ENCODE measurements at regions not wholly inside any gene's neighbourhood (a gene's known extent, or its start where the extent isn't known, plus 50 kb on each side); places are given as distances from the start of the nearest gene placed in this dataset.

DNA sequence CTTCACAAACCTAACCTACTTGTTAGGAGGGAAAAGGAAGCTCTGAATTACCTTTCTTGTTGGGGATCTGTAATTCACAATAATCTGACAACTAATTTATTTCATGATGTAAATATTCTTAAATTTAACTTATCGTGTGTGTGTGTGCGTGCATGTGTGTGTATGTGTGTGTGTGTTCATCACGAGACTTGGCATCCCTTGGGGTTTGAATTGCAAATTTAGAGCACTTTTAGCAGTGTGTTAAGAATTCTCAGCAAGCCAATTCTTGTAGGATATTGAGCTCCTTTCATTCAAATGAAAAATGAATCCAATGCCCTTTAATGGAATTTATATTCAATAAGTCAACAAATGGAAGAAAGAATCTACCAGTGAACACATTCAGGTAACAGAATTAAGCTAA is 85.9 kb upstream of the C3orf80 start:
- Histone ChIP-seq H3K36me3 (ENCODE audit: insufficient read depth, low read length) (no peaks in the 10 kb centered on the region), H4K20me1 (ENCODE audit: insufficient read depth, low read length) (no peaks in the 10 kb centered on the region), H3K4me3 (ENCODE audit: insufficient read depth, low read depth, low read length) (no peak overlapping the region), H3K4me2 (ENCODE audit: low read length) (no peak overlapping the region), H3K4me1 (ENCODE audit: insufficient read depth, low read length) (no peaks in the 10 kb centered on the region), H3K79me2 (ENCODE audit: insufficient read depth, low read length) (no peaks in the 10 kb centered on the region), H3K27me3 (ENCODE audit: insufficient read depth, low read length) (peaks cover 2% of the 10 kb centered on the region), H2AFZ (ENCODE audit: low read depth, low read length) (no peak overlapping the region), H3K9me3 (ENCODE audit: insufficient read depth, low read depth, low read length) (peaks cover 2% of the 10 kb centered on the region), H3K9ac (ENCODE audit: low read length) (no peak overlapping the region), H3K27ac (ENCODE audit: low read depth, low read length) (no peak overlapping the region)
- no peak for DNase-seq (ENCODE audit: low read depth)
- no peak for FAIRE-seq
- TF ChIP-seq, protein P1, sequence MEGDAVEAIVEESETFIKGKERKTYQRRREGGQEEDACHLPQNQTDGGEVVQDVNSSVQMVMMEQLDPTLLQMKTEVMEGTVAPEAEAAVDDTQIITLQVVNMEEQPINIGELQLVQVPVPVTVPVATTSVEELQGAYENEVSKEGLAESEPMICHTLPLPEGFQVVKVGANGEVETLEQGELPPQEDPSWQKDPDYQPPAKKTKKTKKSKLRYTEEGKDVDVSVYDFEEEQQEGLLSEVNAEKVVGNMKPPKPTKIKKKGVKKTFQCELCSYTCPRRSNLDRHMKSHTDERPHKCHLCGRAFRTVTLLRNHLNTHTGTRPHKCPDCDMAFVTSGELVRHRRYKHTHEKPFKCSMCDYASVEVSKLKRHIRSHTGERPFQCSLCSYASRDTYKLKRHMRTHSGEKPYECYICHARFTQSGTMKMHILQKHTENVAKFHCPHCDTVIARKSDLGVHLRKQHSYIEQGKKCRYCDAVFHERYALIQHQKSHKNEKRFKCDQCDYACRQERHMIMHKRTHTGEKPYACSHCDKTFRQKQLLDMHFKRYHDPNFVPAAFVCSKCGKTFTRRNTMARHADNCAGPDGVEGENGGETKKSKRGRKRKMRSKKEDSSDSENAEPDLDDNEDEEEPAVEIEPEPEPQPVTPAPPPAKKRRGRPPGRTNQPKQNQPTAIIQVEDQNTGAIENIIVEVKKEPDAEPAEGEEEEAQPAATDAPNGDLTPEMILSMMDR (IDR thresholded peaks at IDR 0.05; ENCODE audit: insufficient read depth, low read depth, low read length), result no peak
- no peak for TF ChIP-seq EZH2 (IDR thresholded peaks at IDR 0.05; ENCODE audit: insufficient read depth, low read length)
- no peaks in the 10 kb centered on the region for H3K27me3 Mint-ChIP-seq (ENCODE audit: low read depth, unreplicated experiment)
- no peak overlapping the region for H3K27ac Mint-ChIP-seq (ENCODE audit: unreplicated experiment)
- H3K9me3 Mint-ChIP-seq (ENCODE audit: unreplicated experiment), result peaks cover 8% of the 10 kb centered on the region
- H3K4me3 Mint-ChIP-seq (ENCODE audit: unreplicated experiment), result no peak overlapping the region
- no peaks in the 10 kb centered on the region for H3K36me3 Mint-ChIP-seq (ENCODE audit: low read depth, unreplicated experiment)
- H3K4me1 Mint-ChIP-seq (ENCODE audit: low read depth, unreplicated experiment), result peaks cover 25% of the 10 kb centered on the region

DNA sequence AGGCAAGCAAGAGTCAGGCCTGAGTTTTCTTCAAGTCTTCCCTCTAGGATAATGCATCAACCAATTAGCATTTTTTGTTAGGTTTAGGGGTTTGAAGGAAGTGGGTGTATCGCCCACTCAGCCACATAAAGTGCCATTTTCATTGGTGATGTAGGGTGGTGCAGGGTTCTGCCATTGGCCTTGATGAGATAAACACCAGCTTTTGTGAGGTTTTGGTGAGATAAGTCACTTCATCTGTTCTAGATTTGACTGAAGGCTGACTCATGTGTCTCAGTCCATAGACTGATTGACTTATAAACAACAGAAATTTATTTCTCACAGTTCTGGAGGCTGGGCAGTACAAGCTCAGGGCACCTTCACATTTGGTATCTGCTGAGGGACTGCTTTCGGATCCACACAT is 84.5 kb upstream of the C3orf80 start:
- no peaks in the 10 kb centered on the region for H3K36me3 Mint-ChIP-seq (ENCODE audit: low read depth, unreplicated experiment)
- H3K27ac Mint-ChIP-seq (ENCODE audit: unreplicated experiment), result no peak overlapping the region
- no peak for FAIRE-seq
- H2AFZ ChIP-seq (ENCODE audit: low read depth, low read length), result no peak overlapping the region
- no peaks in the 10 kb centered on the region for H4K20me1 ChIP-seq (ENCODE audit: insufficient read depth, low read length)
- H3K4me1 ChIP-seq (ENCODE audit: insufficient read depth, low read length), result no peaks in the 10 kb centered on the region
- no peak overlapping the region for H3K27ac ChIP-seq (ENCODE audit: low read depth, low read length)
- no peak overlapping the region for H3K9ac ChIP-seq (ENCODE audit: low read length)
- peaks cover 2% of the 10 kb centered on the region for H3K27me3 ChIP-seq (ENCODE audit: insufficient read depth, low read length)
- H3K36me3 ChIP-seq (ENCODE audit: insufficient read depth, low read length), result no peaks in the 10 kb centered on the region
- no peak overlapping the region for H3K4me2 ChIP-seq (ENCODE audit: low read length)
- H3K4me3 Mint-ChIP-seq (ENCODE audit: unreplicated experiment), result no peak overlapping the region
- no peak for TF ChIP-seq EZH2 (IDR thresholded peaks at IDR 0.05; ENCODE audit: insufficient read depth, low read length)
- TF ChIP-seq, protein P1 (IDR thresholded peaks at IDR 0.05; ENCODE audit: insufficient read depth, low read depth, low read length), result no peak
- no peaks in the 10 kb centered on the region for H3K27me3 Mint-ChIP-seq (ENCODE audit: low read depth, unreplicated experiment)
- no peak overlapping the region for H3K4me3 ChIP-seq (ENCODE audit: insufficient read depth, low read depth, low read length)
- H3K9me3 ChIP-seq (ENCODE audit: insufficient read depth, low read depth, low read length), result peaks cover 2% of the 10 kb centered on the region
- H3K4me1 Mint-ChIP-seq (ENCODE audit: low read depth, unreplicated experiment), result peaks cover 17% of the 10 kb centered on the region
- no peaks in the 10 kb centered on the region for H3K79me2 ChIP-seq (ENCODE audit: insufficient read depth, low read length)
- peaks cover 8% of the 10 kb centered on the region for H3K9me3 Mint-ChIP-seq (ENCODE audit: unreplicated experiment)
- DNase-seq (ENCODE audit: low read depth), result no peak

DNA sequence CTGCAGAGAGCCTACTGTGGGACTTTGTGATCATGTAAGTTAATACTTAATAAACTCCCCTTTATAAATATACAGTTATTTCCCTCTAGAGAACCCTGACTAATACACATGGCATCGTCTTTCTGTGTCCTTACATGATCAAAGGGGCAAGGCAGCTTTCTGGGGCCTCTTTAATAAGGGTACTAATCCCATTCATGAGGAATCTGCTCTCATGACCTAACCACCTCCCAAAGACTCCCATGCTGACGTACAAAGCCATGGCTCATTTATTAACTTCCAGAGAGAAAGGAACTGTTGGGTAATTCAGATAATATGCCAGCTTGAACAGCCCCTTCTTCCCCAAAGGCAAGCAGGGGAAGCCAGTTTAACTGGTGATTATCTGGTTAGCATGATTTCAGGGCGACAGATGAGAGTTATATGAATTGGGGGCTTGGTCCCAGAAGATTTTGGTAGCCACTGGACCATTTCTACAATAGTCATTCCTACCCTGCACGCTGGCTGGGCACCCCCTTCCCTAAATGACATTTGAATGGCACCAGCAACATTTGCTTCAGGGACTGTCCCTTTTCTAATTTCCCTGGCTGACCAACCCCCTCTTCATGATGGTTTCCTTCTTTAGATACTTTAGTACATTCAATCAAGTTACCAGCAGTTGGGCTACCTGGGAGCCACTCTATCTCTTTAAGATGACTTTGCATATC is 83.6 kb upstream of the C3orf80 start:
- peaks cover 2% of the 10 kb centered on the region for H3K9me3 ChIP-seq (ENCODE audit: insufficient read depth, low read depth, low read length)
- FAIRE-seq, result no peak
- DNase-seq (ENCODE audit: low read depth), result no peak

More for the DNA sequence above, 83.6 kb upstream of the C3orf80 start:
- Mint-ChIP-seq H3K27me3 (ENCODE audit: low read depth, unreplicated experiment) (no peaks in the 10 kb centered on the region), H3K9me3 (ENCODE audit: unreplicated experiment) (peaks cover 8% of the 10 kb centered on the region), H3K36me3 (ENCODE audit: low read depth, unreplicated experiment) (no peaks in the 10 kb centered on the region), H3K27ac (ENCODE audit: unreplicated experiment) (no peak overlapping the region), H3K4me1 (ENCODE audit: low read depth, unreplicated experiment) (peaks cover 12% of the 10 kb centered on the region), H3K4me3 (ENCODE audit: unreplicated experiment) (no peak overlapping the region)
- H3K4me1 ChIP-seq (ENCODE audit: insufficient read depth, low read length), result no peaks in the 10 kb centered on the region
- H3K4me3 ChIP-seq (ENCODE audit: insufficient read depth, low read depth, low read length), result no peak overlapping the region
- H3K9ac ChIP-seq (ENCODE audit: low read length), result no peak overlapping the region
- no peak overlapping the region for H2AFZ ChIP-seq (ENCODE audit: low read depth, low read length)
- H3K79me2 ChIP-seq (ENCODE audit: insufficient read depth, low read length), result no peaks in the 10 kb centered on the region
- H3K36me3 ChIP-seq (ENCODE audit: insufficient read depth, low read length), result no peaks in the 10 kb centered on the region
- H3K27me3 ChIP-seq (ENCODE audit: insufficient read depth, low read length), result no peaks in the 10 kb centered on the region
- TF ChIP-seq, protein P1 (IDR thresholded peaks at IDR 0.05; ENCODE audit: insufficient read depth, low read depth, low read length), result no peak
- TF ChIP-seq EZH2 (IDR thresholded peaks at IDR 0.05; ENCODE audit: insufficient read depth, low read length), result no peak
- H4K20me1 ChIP-seq (ENCODE audit: insufficient read depth, low read length), result no peaks in the 10 kb centered on the region
- no peak overlapping the region for H3K4me2 ChIP-seq (ENCODE audit: low read length)
- no peak overlapping the region for H3K27ac ChIP-seq (ENCODE audit: low read depth, low read length)

All from astrocyte (in vitro differentiated cells and primary cell).